GM12878 (cell line): ENCODE measurements at regions not wholly inside any gene's neighbourhood (a gene's known extent, or its start where the extent isn't known, plus 50 kb on each side); places are given as distances from the start of the nearest gene placed in this dataset.

Experiments used
- CEBPZ ChIP-seq: fragments of 150-350 bp; IDR thresholded peaks from 2 replicates; pipeline ENCODE4 v1.6.1; 2016; ENCODE audit warnings: low read depth, low read length
- CREB1 ChIP-seq: IDR thresholded peaks from 2 replicates; pipeline ENCODE4 v1.6.1; 2012; ENCODE audit warnings: low read depth, mild to moderate bottlenecking, inconsistent platforms
- CTCF ChIP-seq, 3 experiments: IDR thresholded peaks in 2 of 3; conservative IDR thresholded peaks in 1 of 3; 2 replicates each; pipeline ENCODE4 v1.5.1; 2011; ENCODE audit warnings: low read depth in 3 of 3, low read length in 3 of 3, mild to moderate bottlenecking in 3 of 3, control low read depth in 2 of 3, moderate library complexity in 2 of 3, inconsistent platforms in 1 of 3, mixed read lengths in 1 of 3; ENCODE audit not compliant: control insufficient read depth in 2 of 3, insufficient read depth in 1 of 3; ENCODE audit errors: extremely low read depth in 1 of 3
- IKZF2 ChIP-seq, 2 experiments: fragments of 450-650 bp; IDR thresholded peaks; 2 replicates each; pipeline ENCODE4 v1.6.1; 2017; ENCODE audit warnings: mild to moderate bottlenecking in 2 of 2, moderate library complexity in 2 of 2
- NR2C1 ChIP-seq: fragments of 450-650 bp; IDR thresholded peaks from 2 replicates; pipeline ENCODE4 v1.6.1; 2017; ENCODE audit warnings: antibody characterized with exemption, mild to moderate bottlenecking, moderate library complexity
- SMC3 ChIP-seq: IDR thresholded peaks from 2 replicates; pipeline ENCODE4 v1.6.1; 2011; ENCODE audit warnings: low read length, improper control_type of control experiment, borderline replicate concordance
- SUZ12 ChIP-seq: fragments of 200-600 bp; sonication (generic); IDR thresholded peaks from one replicate; pipeline ENCODE4 v1.6.1; 2018; ENCODE audit warnings: antibody characterized with exemption, mild to moderate bottlenecking; ENCODE audit not compliant: unreplicated experiment
- ZNF384 ChIP-seq: IDR thresholded peaks from 2 replicates; pipeline ENCODE4 v1.6.1; 2012; ENCODE audit warnings: low read depth, mild to moderate bottlenecking, low read length, improper control_type of control experiment, borderline replicate concordance
- TF ChIP-seq, protein P1 (sequence below): IDR thresholded peaks from 2 replicates; pipeline ENCODE4 v1.6.1; 2011; ENCODE audit warnings: borderline replicate concordance, low read depth, mild to moderate bottlenecking, moderate library complexity, low read length; ENCODE audit not compliant: insufficient read depth, poor library complexity, severe bottlenecking
- TF ChIP-seq, protein P2 (sequence below): fragments of 150-350 bp; IDR thresholded peaks from 2 replicates; pipeline ENCODE4 v1.6.1; 2014; ENCODE audit warnings: mild to moderate bottlenecking, low read depth, low read length

DNA sequence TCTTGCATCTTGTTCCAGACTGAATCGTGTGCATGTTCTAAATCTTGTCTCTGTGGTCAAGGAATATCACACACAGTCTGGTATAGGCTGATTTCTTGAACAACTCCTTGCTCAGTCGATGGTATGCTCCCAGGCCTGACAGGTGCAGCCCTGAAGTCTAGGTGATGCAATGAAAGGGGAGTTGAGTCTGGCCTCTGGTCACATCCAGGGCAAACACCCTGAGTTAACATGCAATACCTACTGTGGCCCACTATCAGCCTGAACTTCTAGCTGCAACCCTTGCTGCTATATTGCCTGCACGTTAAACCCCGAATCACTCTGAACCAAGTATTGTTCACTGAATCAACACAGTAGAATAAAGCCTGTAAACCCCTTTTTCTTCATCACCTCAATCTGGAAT is 303.4 kb downstream of the USP25 start (continued):
- TF ChIP-seq, protein P1, sequence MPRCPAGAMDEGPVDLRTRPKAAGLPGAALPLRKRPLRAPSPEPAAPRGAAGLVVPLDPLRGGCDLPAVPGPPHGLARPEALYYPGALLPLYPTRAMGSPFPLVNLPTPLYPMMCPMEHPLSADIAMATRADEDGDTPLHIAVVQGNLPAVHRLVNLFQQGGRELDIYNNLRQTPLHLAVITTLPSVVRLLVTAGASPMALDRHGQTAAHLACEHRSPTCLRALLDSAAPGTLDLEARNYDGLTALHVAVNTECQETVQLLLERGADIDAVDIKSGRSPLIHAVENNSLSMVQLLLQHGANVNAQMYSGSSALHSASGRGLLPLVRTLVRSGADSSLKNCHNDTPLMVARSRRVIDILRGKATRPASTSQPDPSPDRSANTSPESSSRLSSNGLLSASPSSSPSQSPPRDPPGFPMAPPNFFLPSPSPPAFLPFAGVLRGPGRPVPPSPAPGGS = no peak
- TF ChIP-seq NR2C1 (no peak), SUZ12 (no peak), CREB1 (no peak), SMC3 (no peak), IKZF2 (IDR thresholded peaks at IDR 0.05) (no peak), ZNF384 (no peak), CTCF (IDR thresholded peaks at IDR 0.05 in 2 of 3, conservative IDR thresholded peaks at IDR 0.05 in 1 of 3; ENCODE audit: control insufficient read depth in 2 of 3, extremely low read depth in 1 of 3, insufficient read depth in 1 of 3, low read depth in 3 of 3, low read length in 3 of 3) (no peak), CEBPZ (no peak)
- TF ChIP-seq, protein P2, sequence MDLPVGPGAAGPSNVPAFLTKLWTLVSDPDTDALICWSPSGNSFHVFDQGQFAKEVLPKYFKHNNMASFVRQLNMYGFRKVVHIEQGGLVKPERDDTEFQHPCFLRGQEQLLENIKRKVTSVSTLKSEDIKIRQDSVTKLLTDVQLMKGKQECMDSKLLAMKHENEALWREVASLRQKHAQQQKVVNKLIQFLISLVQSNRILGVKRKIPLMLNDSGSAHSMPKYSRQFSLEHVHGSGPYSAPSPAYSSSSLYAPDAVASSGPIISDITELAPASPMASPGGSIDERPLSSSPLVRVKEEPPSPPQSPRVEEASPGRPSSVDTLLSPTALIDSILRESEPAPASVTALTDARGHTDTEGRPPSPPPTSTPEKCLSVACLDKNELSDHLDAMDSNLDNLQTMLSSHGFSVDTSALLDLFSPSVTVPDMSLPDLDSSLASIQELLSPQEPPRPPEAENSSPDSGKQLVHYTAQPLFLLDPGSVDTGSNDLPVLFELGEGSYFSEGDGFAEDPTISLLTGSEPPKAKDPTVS = no peak
- TF ChIP-seq, all 136 proteins: peak for 0
